GM19239 (cell line): ENCODE measurements at regions not wholly inside any gene's neighbourhood (a gene's known extent, or its start where the extent isn't known, plus 50 kb on each side); places are given as distances from the start of the nearest gene placed in this dataset.
"Not testable (repeated sequence)": the region's sequence is repeated elsewhere in the genome, so short reads cannot be mapped to it uniquely, and the experiment has no call there.

Experiments used
- DNase-seq: peaks from one replicate; pipeline ENCODE4 v3.0.0; 2011; ENCODE audit warnings: low spot score; ENCODE audit not compliant: insufficient read length
- FAIRE-seq: peaks from 2 replicates; lab custom pipeline; 2011; peaks lifted over from hg19 to GRCh38; lab: Jason Lieb, UNC

DNA sequence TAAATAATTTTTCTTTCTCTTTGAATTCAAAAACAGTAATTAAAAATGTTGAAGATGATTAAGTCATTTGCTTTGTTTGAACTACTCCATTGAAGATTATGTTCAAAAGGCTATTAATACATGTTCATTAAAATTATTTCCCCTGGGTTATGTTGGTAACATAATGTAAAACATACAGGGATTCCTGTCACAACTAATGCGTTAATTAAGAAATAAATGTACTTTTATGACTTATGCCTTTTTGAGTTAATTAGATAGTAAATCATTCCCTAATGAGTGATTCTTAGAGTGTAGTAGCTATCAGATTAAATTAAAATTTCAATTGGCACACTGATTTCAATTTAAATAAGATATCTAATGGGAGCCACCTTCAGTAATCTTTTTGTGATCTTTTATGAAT, 549.1 kb downstream of the ANKRD50 start:
- FAIRE-seq (no peak), DNase-seq (no peak)

DNA sequence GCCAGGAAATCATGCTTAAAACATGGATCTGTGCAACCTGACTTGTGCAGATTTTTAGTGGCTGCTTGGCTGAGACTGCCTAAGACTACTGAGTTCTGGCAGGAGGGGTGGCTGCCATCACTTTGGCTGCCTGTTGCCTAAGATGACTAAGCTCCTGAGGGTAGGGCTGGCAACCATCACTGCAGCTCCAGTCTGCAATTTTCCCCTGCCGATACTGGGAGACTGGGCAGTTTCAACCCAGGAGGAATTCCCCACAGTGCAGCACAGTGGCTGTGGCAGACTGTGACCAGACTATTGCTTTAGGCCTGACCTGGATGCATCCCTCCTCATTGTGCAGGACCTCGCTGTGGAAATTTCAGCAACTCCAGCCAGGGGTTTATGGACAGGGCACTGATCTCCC, 544.9 kb downstream of the ANKRD50 start:
- FAIRE-seq = no peak
- no peak for DNase-seq

DNA sequence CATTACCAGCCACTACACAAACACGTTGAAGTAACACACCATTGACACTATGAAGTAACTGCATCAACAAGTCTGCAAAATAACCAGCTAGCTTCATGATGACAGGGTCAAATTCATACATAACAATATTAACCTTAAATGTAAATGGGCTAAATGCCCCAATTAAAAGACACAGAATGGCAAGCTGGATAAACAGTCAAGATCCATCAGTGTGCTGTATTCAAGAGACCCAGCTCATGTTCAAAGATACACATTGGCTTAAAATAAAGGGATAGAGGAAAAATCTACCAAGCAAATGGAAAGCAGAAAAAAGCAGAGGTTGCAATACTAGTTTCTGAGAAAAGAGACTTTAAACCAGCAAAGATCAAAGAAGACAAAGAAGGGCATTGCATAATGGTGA, 543.0 kb downstream of the ANKRD50 start:
- DNase-seq, FAIRE-seq: not testable (repeated sequence)

DNA sequence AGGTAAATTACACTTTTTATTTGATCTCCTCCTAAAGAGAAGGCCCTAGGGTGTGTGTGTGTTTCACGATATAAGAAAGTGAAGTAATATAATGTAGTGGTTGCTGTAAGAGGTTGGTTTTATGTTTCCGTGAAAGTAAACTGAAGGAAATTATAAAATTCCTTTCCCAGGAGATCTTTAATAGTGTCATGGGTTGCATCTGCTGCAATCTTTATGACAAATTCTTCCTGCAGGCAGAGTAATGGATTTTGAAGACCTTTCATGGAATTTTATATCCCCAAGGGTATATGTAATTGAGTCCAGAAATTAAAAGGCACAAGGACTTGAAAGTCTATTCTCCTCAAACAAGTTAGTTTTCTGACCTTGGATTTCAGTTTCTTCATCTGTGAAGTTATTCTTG, 538.6 kb downstream of the ANKRD50 start:
- DNase-seq (no peak), FAIRE-seq (no peak)

DNA sequence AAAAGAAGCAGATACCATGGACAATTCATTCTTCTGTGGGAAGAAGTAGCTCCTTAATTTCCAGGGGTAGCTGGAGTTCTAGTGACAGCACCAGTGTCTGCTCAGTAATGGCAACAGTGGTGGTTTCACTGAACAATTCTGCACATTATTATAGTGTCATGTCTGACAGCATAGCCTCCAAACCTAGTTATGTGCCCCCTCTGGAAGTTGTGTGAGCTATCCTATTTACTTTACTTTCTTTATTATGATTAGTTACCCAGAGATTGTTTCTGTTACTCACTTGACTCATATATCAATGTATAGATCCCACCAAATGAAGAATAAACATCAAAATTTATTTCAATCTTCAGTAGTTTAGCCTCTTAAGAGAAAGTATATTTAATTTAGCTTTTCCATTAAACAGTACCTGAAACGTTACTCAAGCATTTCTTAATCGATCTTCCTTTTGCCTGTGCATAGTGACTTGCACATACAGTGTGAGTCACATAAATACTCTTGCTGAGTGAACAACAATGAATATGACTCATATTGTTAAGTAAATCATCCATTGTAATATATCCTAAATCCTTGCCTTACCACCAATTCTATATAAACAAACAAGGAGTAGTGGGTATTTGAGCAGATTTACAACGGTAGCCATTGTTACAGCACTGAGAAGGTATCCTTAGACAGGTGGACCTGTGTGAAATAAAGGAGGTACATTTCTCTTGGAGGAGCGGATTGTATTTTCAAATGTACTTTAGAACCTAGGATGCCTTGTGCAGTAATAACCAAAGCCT, 534.7 kb downstream of the ANKRD50 start:
- DNase-seq (no peak), FAIRE-seq (no peak)

DNA sequence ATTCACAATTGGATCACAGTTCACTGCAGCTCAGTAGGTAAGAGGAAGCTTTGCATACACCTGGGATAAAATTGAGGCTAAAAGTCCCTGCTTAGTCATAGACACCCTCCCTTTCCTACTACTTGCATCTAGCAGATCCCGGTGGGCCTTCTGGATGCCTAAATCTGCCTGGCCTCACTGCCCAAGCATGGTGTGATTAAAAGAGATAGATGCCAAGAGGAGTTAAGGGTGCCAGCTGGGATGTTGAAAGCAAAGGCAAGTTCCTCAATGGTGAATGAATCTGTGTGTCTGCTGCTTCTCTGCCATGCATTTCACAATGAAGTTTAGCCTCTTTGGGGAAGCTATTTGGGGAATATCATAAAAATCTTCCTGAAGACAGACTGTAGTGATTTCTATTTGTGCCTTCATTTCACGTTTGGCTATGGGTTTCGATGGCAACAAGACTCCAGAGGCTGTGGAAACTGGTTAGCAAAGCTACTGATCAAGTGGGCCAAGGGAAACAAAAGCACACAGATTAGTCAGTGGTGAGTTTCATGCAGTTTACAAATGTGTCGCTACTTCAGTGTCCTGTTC, 534.0 kb downstream of the ANKRD50 start:
- FAIRE-seq = no peak
- no peak for DNase-seq

DNA sequence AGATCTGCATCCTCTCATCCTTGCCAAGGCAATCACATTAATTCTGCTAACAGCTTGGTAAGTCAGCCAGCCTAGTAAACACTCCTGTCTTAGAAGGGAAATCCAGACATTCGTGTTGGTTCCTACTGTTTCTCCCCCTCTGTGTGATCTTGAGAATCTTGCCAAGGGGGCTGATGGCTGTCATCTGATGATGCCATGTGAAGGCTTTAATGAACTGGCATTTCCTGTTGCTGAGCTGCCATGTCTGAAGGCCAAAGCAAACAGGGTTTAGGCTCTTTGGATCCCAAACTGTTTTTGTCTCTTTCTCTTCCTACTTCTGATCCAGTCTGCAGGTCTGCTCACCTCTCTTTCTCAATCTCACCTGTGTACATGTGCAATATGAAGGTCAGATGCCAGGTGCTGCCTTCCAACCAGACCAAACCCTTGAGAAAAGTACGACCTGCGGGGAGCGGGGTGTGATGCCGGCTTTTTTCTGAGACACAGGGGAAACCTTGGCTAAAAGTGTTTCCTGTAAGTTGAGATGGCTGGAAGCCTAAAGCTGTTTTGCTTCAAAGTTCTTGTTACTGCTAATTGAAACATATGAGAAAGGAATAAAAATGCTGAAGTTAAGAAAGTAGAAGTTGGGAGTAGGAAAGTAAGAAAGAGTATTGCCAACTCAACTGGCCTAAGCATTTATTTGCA, 532.9 kb downstream of the ANKRD50 start:
- DNase-seq (no peak), FAIRE-seq (no peak)

DNA sequence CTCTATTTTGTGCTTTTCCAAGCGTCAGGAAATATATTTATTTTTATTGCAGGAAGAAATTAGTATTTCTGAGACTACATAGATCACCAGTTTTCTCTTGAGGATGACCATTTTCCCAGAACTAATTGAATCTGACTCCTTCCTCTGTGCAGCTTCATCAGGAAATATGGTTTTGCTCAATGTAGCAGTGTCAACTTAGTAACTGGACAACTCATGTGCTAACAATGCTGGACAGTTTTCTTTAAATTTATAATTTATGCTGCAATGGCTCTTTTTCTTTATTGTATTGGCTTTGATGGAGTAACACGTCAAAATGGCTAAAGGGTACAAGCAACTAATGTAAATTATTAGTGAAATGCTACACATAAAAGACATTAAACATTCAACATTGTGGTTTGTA, 531.5 kb downstream of the ANKRD50 start:
- FAIRE-seq = no peak

DNA sequence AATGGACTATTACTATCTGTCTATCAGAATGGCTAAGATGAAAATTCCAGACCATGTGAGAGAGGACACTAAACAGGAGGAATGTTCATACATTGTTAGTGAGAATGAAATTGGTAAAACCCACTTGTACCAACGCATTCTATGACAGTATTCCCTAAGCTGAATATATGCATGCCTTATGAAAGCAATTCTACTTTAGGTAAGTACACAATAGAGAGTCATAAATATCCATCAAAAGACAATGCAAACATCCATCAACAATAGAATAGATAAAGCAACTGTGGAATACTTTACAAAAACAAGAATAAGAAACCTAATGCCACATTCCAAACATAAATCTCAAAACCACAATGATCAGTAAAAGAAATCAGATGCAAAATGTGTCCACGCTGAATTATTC, 529.3 kb downstream of the ANKRD50 start:
- DNase-seq (no peak), FAIRE-seq (no peak)

More for the DNA sequence above, 531.5 kb downstream of the ANKRD50 start:
- DNase-seq = no peak

DNA sequence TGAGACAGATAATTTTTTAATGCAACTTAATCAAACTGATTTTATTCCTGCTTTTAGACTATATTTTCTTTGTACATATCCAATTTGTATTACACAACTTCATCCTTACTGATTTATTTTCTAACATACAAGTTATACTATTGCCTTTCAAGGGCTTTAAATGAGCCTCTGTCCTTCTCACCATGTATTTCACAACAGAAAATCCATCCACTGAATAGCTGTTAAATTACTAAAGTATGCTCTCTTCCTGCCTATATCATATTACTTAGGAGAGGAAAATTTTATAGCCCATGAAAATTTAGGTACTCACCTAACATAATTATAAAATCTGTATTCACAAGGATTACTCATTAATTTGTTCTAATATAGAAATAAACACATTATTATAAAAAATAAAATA, 528.6 kb downstream of the ANKRD50 start:
- FAIRE-seq = no peak

DNA sequence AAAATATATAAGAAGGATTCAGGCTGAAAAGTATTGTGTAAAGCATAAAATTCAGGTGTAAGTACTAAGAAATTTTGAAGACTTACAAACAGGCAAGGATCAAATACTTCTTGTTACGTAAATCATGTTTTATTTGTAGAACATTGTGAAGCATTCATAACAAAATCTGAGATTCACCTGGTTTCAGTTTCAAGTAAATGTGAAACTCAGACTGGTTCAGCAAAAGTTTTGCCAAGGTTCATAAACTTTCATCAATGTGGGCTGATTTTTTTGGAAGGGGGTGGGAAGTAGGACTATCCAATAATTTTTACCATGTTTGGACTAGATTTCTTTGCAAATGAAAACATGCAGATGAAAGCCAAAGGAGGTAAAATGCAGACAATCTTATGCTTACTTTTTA, 527.7 kb downstream of the ANKRD50 start:
- DNase-seq (no peak), FAIRE-seq (no peak)

More for the DNA sequence above, 528.6 kb downstream of the ANKRD50 start:
- no peak for DNase-seq

DNA sequence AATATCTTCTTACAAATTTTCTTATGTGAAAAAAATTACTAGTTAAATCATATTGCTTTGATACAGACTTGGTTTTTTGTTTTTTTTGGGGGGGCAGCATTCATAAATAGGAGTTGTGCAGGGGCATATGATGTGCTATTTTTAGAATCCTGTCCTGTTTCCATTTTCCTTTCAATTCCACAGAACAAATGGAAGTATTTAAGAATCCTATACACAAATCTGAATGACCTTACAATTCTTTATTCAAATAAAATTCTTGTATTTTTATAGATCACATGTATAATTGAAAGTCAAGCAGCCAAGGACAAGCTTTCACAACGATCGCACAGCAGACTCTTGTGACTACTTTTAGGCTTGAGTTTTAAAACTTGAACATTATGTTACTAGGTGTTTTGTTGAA, 523.9 kb downstream of the ANKRD50 start:
- no peak for FAIRE-seq
- no peak for DNase-seq

DNA sequence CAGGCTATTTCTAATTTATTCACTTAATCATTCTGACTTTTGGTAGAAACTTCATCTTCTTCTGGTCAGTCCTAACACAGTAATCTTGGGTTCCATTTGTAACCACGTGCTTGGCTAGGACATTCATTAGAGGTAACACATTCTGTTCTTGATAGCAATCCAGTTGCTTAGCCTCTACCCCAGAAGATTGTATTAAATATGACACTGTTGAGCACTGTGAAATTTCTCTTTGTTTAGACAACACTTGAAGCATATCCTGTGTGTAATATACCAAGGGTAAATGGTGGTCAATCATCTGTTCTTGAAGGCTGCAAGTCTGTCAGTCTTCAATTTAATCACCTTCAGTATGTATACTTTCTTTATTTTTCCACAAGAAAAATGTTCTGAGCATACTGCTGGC, 523.0 kb downstream of the ANKRD50 start:
- FAIRE-seq (no peak), DNase-seq (no peak)

DNA sequence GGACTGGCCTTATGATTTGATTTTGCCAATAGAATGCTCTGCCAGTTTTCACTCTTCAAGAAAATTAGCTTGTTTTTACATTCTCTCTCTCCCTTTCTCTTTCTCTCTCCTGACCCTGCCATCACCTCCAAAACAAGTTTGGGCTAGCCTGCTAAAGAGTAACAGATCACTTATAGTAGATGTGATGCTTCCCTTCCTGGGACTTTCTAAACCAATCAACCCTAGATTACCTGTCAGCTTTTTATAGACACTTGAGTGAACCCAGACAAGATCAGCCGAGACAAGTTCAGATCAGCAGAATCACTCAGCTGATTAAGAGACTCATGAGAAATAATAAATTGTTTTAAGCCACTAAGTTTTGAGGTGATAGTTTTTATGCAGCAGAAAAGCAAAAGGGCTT, 521.2 kb downstream of the ANKRD50 start:
- DNase-seq (no peak), FAIRE-seq (no peak)

DNA sequence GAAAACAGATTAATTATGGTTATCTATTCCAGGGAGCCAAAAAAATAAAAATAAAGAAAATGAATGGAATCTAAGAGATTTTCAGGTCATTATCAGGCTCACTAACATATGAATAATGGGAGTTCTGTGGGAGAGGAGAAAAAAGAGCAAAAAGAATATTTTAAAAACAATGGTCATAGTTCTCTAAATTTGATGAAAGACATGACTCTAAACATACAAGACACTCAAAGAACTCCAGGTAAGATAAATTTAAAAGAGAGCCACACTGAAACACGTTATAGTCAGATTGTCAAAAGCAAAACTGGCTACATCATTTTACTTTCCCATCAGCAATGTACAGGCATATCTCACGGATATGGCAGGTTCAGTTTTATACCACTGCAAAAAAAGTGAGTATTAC, 520.0 kb downstream of the ANKRD50 start:
- no peak for FAIRE-seq

DNA sequence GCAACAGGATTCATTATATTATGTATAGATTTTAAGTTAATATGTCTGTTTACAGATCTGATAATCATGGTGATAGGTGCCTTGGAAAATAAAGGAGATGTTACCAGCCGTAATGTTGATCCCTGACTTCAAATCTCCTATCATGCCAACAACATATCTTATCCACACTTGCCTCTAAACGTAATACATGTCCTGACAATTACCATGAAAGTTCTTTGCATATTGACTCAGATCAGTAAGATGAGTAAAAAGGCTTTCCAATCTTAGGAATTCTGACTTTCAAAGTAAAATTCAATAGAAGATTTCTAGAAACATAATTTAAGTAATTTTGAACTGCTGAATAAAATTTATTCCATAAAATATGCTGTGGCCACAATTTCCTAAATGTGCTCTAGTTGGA, 513.3 kb downstream of the ANKRD50 start:
- FAIRE-seq (no peak), DNase-seq (no peak)

More for the DNA sequence above, 520.0 kb downstream of the ANKRD50 start:
- DNase-seq = no peak

DNA sequence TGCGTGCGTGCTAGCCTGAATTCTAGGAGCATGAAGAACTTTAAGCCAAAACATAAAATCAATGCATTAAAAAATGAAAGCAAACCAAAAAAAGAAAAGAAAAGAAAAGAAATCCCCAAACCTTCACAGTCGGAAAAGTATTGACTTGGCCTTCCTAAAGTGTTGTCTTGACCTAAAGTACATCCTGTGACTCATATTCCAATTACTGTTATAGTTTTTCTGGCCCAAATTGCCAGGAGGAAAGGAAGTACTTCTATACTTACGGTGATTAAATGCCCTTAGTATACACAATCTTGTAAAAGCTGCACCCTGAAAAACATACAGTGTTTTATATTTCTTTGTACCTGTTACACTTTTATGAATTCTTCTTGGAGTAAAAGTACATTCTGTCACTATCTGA, 512.8 kb downstream of the ANKRD50 start:
- FAIRE-seq (no peak), DNase-seq (no peak)

DNA sequence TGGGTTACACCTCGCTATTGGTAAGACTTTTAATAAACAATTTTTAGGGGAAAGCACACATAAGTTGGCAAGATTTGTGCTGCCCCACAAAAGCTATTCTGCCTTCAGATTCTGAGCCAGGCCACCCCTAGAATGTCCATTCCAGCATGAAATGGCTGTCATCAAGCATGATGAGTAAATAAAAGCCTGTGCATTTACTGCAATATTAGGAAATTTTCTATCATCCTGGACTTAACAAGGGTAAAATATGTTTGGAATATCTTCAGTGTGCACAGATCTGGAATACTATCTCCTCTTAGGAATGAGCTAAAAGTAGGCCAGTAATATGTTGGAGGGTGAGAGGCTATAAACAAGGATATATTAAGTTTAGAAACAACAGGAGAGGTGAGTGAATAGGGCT, 510.9 kb downstream of the ANKRD50 start:
- FAIRE-seq (no peak), DNase-seq (no peak)

DNA sequence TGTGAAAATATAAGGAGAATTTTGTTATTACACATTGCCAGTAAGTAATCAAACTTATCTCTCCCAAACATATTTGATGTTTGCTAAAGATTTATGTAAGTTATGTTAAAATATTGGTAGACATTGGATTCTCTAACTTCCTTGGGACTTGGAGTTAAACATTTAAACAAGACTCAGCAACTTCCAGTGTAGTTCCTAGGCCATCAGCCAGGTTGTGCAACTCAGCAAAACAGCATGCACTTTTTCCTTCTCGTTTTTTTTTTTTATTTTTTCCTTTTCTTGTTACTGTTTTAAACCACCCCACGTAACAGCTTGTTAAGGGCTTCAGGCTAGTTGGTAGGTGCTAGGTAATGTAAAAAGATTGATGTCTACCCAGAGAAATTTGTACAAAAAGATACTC, 510.4 kb downstream of the ANKRD50 start:
- FAIRE-seq = no peak
- no peak for DNase-seq

DNA sequence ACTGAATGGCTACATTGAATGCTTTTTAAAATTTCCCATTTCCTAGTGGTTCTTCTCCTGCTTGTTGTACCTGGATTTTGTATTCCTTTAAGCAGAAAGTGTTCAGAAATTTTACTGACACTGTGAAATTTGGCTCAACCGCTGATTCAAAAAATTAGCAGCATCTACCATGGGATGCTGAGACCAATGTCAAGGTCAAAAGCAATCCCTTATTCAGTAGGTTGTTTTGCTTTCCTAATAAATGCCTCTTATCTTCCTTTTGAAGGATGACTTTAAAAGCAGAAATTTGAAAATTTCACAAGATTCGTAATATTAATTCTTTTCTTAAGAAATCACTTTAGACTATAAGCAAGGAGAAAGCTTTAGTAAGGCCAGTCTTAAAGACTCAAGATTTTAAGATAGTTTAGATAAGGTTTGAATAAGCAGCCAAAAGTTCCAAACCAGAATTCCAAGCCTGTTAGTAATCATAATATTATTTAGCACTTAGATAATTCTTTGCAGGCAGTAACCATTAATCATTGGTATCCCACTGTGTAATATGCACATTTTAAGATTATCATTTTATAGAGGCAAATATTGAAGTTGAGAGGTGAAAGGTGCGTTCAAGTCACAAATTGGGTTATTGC, 508.8 kb downstream of the ANKRD50 start:
- FAIRE-seq = no peak

More for the DNA sequence above, 508.8 kb downstream of the ANKRD50 start:
- no peak for DNase-seq
